H9 (cell line): ENCODE measurements at regions not wholly inside any gene's neighbourhood (a gene's known extent, or its start where the extent isn't known, plus 50 kb on each side); places are given as distances from the start of the nearest gene placed in this dataset.

ENCODE experiments used
- DNase-seq: peaks from one replicate; pipeline ENCODE4 v3.0.0-alpha.2; 2017
- H2AFZ ChIP-seq: one replicate; pipeline ENCODE4 v1.6.1; 2013; ENCODE audit warnings: mild to moderate bottlenecking, low read length, control low read depth, moderate library complexity
- H2AK5ac ChIP-seq: 2 replicates; pipeline ENCODE4 v1.6.1; 2013; ENCODE audit warnings: low read length, control low read depth, mixed read lengths; ENCODE audit not compliant: insufficient read length
- H2BK120ac ChIP-seq: one replicate; pipeline ENCODE4 v1.6.1; 2013; ENCODE audit warnings: low read depth, mild to moderate bottlenecking, low read length, control low read depth, inconsistent platforms; ENCODE audit not compliant: poor library complexity, severe bottlenecking
- H2BK12ac ChIP-seq: 2 replicates; pipeline ENCODE4 v1.6.1; 2013; ENCODE audit warnings: low read length, control low read depth, mixed read lengths, low read depth; ENCODE audit not compliant: insufficient read length
- H2BK15ac ChIP-seq: 2 replicates; pipeline ENCODE4 v1.6.1; 2013; ENCODE audit warnings: low read depth, low read length, control low read depth
- H2BK20ac ChIP-seq: one replicate; pipeline ENCODE4 v1.6.1; 2013; ENCODE audit warnings: low read depth, mild to moderate bottlenecking, low read length, control low read depth, inconsistent platforms; ENCODE audit not compliant: poor library complexity, severe bottlenecking
- H2BK5ac ChIP-seq: 2 replicates; pipeline ENCODE4 v1.6.1; 2013; ENCODE audit warnings: low read length, control low read depth, mixed read lengths; ENCODE audit not compliant: insufficient read length
- H3K14ac ChIP-seq: 2 replicates; pipeline ENCODE4 v1.6.1; 2013; ENCODE audit warnings: low read length, control low read depth; ENCODE audit not compliant: insufficient read depth
- H3K18ac ChIP-seq: 2 replicates; pipeline ENCODE4 v1.6.1; 2013; ENCODE audit warnings: low read depth, mild to moderate bottlenecking, mixed read lengths, low read length, control low read depth; ENCODE audit not compliant: insufficient read length
- H3K23ac ChIP-seq: 2 replicates; pipeline ENCODE4 v1.6.1; 2013; ENCODE audit warnings: low read length, control low read depth, mixed read lengths, low read depth; ENCODE audit not compliant: insufficient read length
- H3K23me2 ChIP-seq: 2 replicates; pipeline ENCODE4 v1.6.1; 2013; ENCODE audit warnings: low read depth, mild to moderate bottlenecking, mixed read lengths, low read length, control low read depth; ENCODE audit not compliant: insufficient read length, poor library complexity, severe bottlenecking
- H3K27ac ChIP-seq: 2 replicates; pipeline ENCODE4 v1.5.1; 2013; ENCODE audit warnings: low read length, control low read depth, mixed read lengths, low read depth; ENCODE audit not compliant: insufficient read length
- H3K27me3 ChIP-seq: 2 replicates; pipeline ENCODE4 v1.6.1; 2013; ENCODE audit warnings: low read length, control low read depth, inconsistent platforms; ENCODE audit not compliant: insufficient read depth
- H3K4ac ChIP-seq: 2 replicates; pipeline ENCODE4 v1.6.1; 2013; ENCODE audit warnings: low read depth, mild to moderate bottlenecking, control low read depth, inconsistent platforms, low read length, moderate library complexity
- H3K4me1 ChIP-seq: 2 replicates; pipeline ENCODE4 v1.6.1; 2013; ENCODE audit warnings: low read length, control low read depth, inconsistent platforms; ENCODE audit not compliant: insufficient read depth
- H3K4me2 ChIP-seq: 2 replicates; pipeline ENCODE4 v1.6.1; 2013; ENCODE audit warnings: low read length, control low read depth, mixed read lengths; ENCODE audit not compliant: insufficient read length, insufficient read depth
- H3K56ac ChIP-seq: 2 replicates; pipeline ENCODE4 v1.6.1; 2013; ENCODE audit warnings: low read depth, mild to moderate bottlenecking, mixed read lengths, low read length, control low read depth; ENCODE audit not compliant: insufficient read length
- H3K79me1 ChIP-seq: 2 replicates; pipeline ENCODE4 v1.6.1; 2013; ENCODE audit warnings: low read depth, mild to moderate bottlenecking, moderate library complexity, low read length, control low read depth, inconsistent platforms; ENCODE audit not compliant: insufficient read depth, poor library complexity, severe bottlenecking
- H3K79me2 ChIP-seq: 2 replicates; pipeline ENCODE4 v1.6.1; 2013; ENCODE audit warnings: low read length, control low read depth, inconsistent platforms; ENCODE audit not compliant: insufficient read depth
- H3K9ac ChIP-seq: 2 replicates; pipeline ENCODE4 v1.6.1; 2013; ENCODE audit warnings: low read length, control low read depth, mixed read lengths; ENCODE audit not compliant: insufficient read length; ENCODE audit errors: extremely low read depth
- H3K9me3 ChIP-seq: one replicate; pipeline ENCODE4 v1.6.1; 2013; ENCODE audit warnings: low read depth, low read length, inconsistent platforms; ENCODE audit not compliant: control insufficient read depth
- H3T11ph ChIP-seq: one replicate; pipeline ENCODE4 v1.6.1; 2013; ENCODE audit warnings: mild to moderate bottlenecking, low read length, control low read depth, inconsistent platforms
- H4K20me1 ChIP-seq: one replicate; pipeline ENCODE4 v1.6.1; 2013; ENCODE audit not compliant: control insufficient read depth, insufficient read length, insufficient read depth
- H4K5ac ChIP-seq: 2 replicates; pipeline ENCODE4 v1.6.1; 2013; ENCODE audit warnings: low read depth, mild to moderate bottlenecking, mixed read lengths, low read length, control low read depth; ENCODE audit not compliant: insufficient read length
- H4K8ac ChIP-seq: replicated peaks from 2 replicates; pipeline ENCODE4 v1.6.1; 2013; ENCODE audit warnings: low read length, control low read depth, mixed read lengths, low read depth; ENCODE audit not compliant: insufficient read length
- H4K91ac ChIP-seq: 2 replicates; pipeline ENCODE4 v1.6.1; 2013; ENCODE audit warnings: low read depth, mild to moderate bottlenecking, moderate library complexity, mixed read lengths, low read length, control low read depth; ENCODE audit not compliant: insufficient read length
- H3K27ac Mint-ChIP-seq, 3 experiments: 2 replicates in 2 of 3; 3 replicates in 1 of 3; pipeline ENCODE4 v1.8.0; 2020 to 2021; ENCODE audit warnings: mixed read lengths in 3 of 3, mild to moderate bottlenecking in 1 of 3, moderate library complexity in 1 of 3
- H3K27me3 Mint-ChIP-seq: 2 replicates; pipeline ENCODE4 v1.8.0; 2021; ENCODE audit warnings: low read depth, mild to moderate bottlenecking, moderate library complexity, mixed read lengths
- H3K36me3 Mint-ChIP-seq, 3 experiments: 2 replicates in 2 of 3; 3 replicates in 1 of 3; pipeline ENCODE4 v1.8.0; 2020 to 2021; ENCODE audit warnings: low read depth in 3 of 3, mixed read lengths in 3 of 3; ENCODE audit not compliant: insufficient read depth in 1 of 3
- H3K4me1 Mint-ChIP-seq, 2 experiments: 2 replicates each; pipeline ENCODE4 v1.8.0; 2020; ENCODE audit warnings: mixed read lengths in 2 of 2
- H3K4me3 Mint-ChIP-seq, 2 experiments: 2 replicates in 1 of 2; 3 replicates in 1 of 2; pipeline ENCODE4 v1.8.0; 2020 to 2021; ENCODE audit warnings: mild to moderate bottlenecking in 2 of 2, mixed read lengths in 2 of 2, moderate library complexity in 1 of 2
- H3K9me3 Mint-ChIP-seq, 2 experiments: 2 replicates in 1 of 2; 3 replicates in 1 of 2; pipeline ENCODE4 v1.8.0; 2020; ENCODE audit warnings: mild to moderate bottlenecking in 2 of 2, mixed read lengths in 2 of 2, moderate library complexity in 1 of 2
- CTCF ChIP-seq: fragments of 200-600 bp; sonication (generic); conservative IDR thresholded peaks from 3 replicates; pipeline ENCODE4 v1.8.0; 2021; ENCODE audit warnings: antibody characterized with exemption, mild to moderate bottlenecking
- WGBS: extraction: QIAGEN DNeasy Blood & Tissue Kit; methylation state at CpG from one replicate; pipeline ENCODE4 v1.1.7; 2013; ENCODE audit warnings: missing lambda C conversion rate, low lambda C conversion rate, mixed read lengths; ENCODE audit not compliant: insufficient read length; ENCODE audit errors: extremely low coverage; 5-methylcytosine and 5-hydroxymethylcytosine counted together

GRCh38 chr5:21646469-21646868, 1206.7 kb downstream of the CDH12 start:
- Histone ChIP-seq H3K23me2 (no peaks in the 10 kb centered on the region), H2BK20ac (no peak overlapping the region), H4K91ac (no peak overlapping the region), H2BK120ac (no peak overlapping the region), H2BK15ac (no peak overlapping the region), H3K9ac (no peak overlapping the region), H3K23ac (no peak overlapping the region), H4K20me1 (no peaks in the 10 kb centered on the region), H3K79me2 (no peaks in the 10 kb centered on the region), H2AFZ (no peak overlapping the region), H3K9me3 (no peaks in the 10 kb centered on the region), H3K4me2 (no peak overlapping the region), H3K4ac (no peak overlapping the region), H3K56ac (no peak overlapping the region), H2BK5ac (no peak overlapping the region), H3K14ac (no peak overlapping the region), H4K8ac (no peak overlapping the region), H3T11ph (no peak overlapping the region), H2BK12ac (no peak overlapping the region), H3K79me1 (no peaks in the 10 kb centered on the region), H3K4me1 (no peaks in the 10 kb centered on the region), H4K5ac (no peak overlapping the region), H3K18ac (no peak overlapping the region), H3K27me3 (no peaks in the 10 kb centered on the region), H2AK5ac (no peak overlapping the region), H3K27ac (no peak overlapping the region)
- Mint-ChIP-seq H3K27ac (no peak overlapping the region), H3K27me3 (no peaks in the 10 kb centered on the region), H3K36me3 (no peaks in the 10 kb centered on the region), H3K4me1 (no peaks in the 10 kb centered on the region), H3K4me3 (no peak overlapping the region), H3K9me3 (no peaks in the 10 kb centered on the region; a peak in 2 of 5 replicates)
- no CpG with 5 or more reads among the region's 2 CpGs for WGBS
- DNase-seq, result no peak
- no peak for TF ChIP-seq CTCF
